H1 (cell line): ENCODE measurements at regions not wholly inside any gene's neighbourhood (a gene's known extent, or its start where the extent isn't known, plus 50 kb on each side); places are given as distances from the start of the nearest gene placed in this dataset.

Experiments
- CEBPB ChIP-seq: IDR thresholded peaks from 2 replicates; pipeline ENCODE4 v1.6.1; 2012; ENCODE audit warnings: low read depth, low read length
- CREB1 ChIP-seq: IDR thresholded peaks from 2 replicates; pipeline ENCODE4 v1.6.1; 2012; ENCODE audit warnings: inconsistent platforms
- GABPA ChIP-seq: IDR thresholded peaks from 2 replicates; pipeline ENCODE4 v1.6.1; 2011; ENCODE audit warnings: mild to moderate bottlenecking, low read length, moderate library complexity, borderline replicate concordance; ENCODE audit not compliant: insufficient read depth
- RNF2 ChIP-seq: fragments of 200-900, 300-1000 bp; sonication (generic); IDR thresholded peaks from 2 replicates; pipeline ENCODE4 v1.7.1; 2016; ENCODE audit warnings: borderline replicate concordance, low read depth, mild to moderate bottlenecking, antibody characterized with exemption, low read length; ENCODE audit not compliant: poor library complexity, severe bottlenecking; ENCODE audit errors: missing control alignments
- SUZ12 ChIP-seq: fragments of 200-600 bp; sonication (generic); IDR thresholded peaks from 2 replicates; pipeline ENCODE4 v1.6.1; 2012; ENCODE audit warnings: mild to moderate bottlenecking, inconsistent platforms, low read length, moderate library complexity, mixed read lengths
- TAF1 ChIP-seq: IDR thresholded peaks from 2 replicates; pipeline ENCODE4 v1.6.1; 2011; ENCODE audit warnings: mild to moderate bottlenecking, low read depth, low read length
- TF ChIP-seq, protein P1 (sequence below): IDR thresholded peaks from 2 replicates; pipeline ENCODE4 v1.6.1; 2011; ENCODE audit warnings: low read length, improper control_type of control experiment
- TF ChIP-seq, protein P2 (sequence below), 3 experiments: IDR thresholded peaks; 1 replicate in 2 of 3; 2 replicates in 1 of 3; pipeline versions ENCODE4 v1.5.1 to v1.6.1; 2011; ENCODE audit warnings: low read length in 3 of 3, mild to moderate bottlenecking in 3 of 3, inconsistent platforms in 2 of 3, low read depth in 1 of 3, moderate library complexity in 1 of 3; ENCODE audit not compliant: insufficient read depth in 1 of 3; ENCODE audit errors: control extremely low read depth in 1 of 3

- TF ChIP-seq CEBPB (no peak), TAF1 (no peak), CREB1 (no peak), RNF2 (no peak), SUZ12 (no peak), GABPA (no peak)
- TF ChIP-seq, protein P1, sequence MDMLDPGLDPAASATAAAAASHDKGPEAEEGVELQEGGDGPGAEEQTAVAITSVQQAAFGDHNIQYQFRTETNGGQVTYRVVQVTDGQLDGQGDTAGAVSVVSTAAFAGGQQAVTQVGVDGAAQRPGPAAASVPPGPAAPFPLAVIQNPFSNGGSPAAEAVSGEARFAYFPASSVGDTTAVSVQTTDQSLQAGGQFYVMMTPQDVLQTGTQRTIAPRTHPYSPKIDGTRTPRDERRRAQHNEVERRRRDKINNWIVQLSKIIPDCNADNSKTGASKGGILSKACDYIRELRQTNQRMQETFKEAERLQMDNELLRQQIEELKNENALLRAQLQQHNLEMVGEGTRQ: no peak
- TF ChIP-seq, protein P2, sequence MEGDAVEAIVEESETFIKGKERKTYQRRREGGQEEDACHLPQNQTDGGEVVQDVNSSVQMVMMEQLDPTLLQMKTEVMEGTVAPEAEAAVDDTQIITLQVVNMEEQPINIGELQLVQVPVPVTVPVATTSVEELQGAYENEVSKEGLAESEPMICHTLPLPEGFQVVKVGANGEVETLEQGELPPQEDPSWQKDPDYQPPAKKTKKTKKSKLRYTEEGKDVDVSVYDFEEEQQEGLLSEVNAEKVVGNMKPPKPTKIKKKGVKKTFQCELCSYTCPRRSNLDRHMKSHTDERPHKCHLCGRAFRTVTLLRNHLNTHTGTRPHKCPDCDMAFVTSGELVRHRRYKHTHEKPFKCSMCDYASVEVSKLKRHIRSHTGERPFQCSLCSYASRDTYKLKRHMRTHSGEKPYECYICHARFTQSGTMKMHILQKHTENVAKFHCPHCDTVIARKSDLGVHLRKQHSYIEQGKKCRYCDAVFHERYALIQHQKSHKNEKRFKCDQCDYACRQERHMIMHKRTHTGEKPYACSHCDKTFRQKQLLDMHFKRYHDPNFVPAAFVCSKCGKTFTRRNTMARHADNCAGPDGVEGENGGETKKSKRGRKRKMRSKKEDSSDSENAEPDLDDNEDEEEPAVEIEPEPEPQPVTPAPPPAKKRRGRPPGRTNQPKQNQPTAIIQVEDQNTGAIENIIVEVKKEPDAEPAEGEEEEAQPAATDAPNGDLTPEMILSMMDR (IDR thresholded peaks at IDR 0.05; ENCODE audit: control extremely low read depth in 1 of 3, insufficient read depth in 1 of 3, low read depth in 1 of 3, low read length in 3 of 3): no peak
These were observed 470.9 kb upstream of the MGMT start for GRCh38 chr10:128996092-128996491.
